Ascending aorta (tissue), 2 donors: ENCODE measurements at regions not wholly inside any gene's neighbourhood (a gene's known extent, or its start where the extent isn't known, plus 50 kb on each side); places are given as distances from the start of the nearest gene placed in this dataset.

Experiments
- DNase-seq, 2 donors: peaks; one replicate each; pipeline ENCODE4 v3.0.0-alpha.2; 2019; ENCODE audit warnings: low spot score in 2 of 2
- H3K27ac ChIP-seq, 2 donors: fragments of 200-600 bp; sonication (generic); one replicate each; pipeline ENCODE4 v1.5.1; 2016 to 2017; ENCODE audit warnings: mild to moderate bottlenecking in 1 of 2
- H3K27me3 ChIP-seq: fragments of 200-600 bp; sonication (generic); one replicate; pipeline ENCODE4 v1.5.1; 2017
- H3K36me3 ChIP-seq, 2 donors: fragments of 200-600 bp; sonication (generic); one replicate each; pipeline ENCODE4 v1.5.1; 2016
- H3K4me1 ChIP-seq, 2 donors: fragments of 200-600 bp; sonication (generic); one replicate each; pipeline ENCODE4 v1.5.1; 2016 to 2017; ENCODE audit warnings: mild to moderate bottlenecking in 1 of 2
- H3K4me3 ChIP-seq, 2 donors: fragments of 200-600 bp; sonication (generic); one replicate each; pipeline ENCODE4 v1.5.1; 2016 to 2017; ENCODE audit warnings: mild to moderate bottlenecking in 1 of 2
- H3K9me3 ChIP-seq, 2 donors: fragments of 200-600 bp; sonication (generic); one replicate each; pipeline ENCODE4 v1.5.1; 2016
- intact Hi-C: fragments of 100-400 bp; cut with DNase I; formaldehyde crosslinking; loops from one replicate; pipeline ENCODE4 v1.15.1; 2023
- TF ChIP-seq, protein P1 (sequence below), 3 experiments: fragments of 200-600 bp in 2 of 3; fragments of 450-650 bp in 1 of 3; sonication (generic) in 2 of 3; IDR thresholded peaks; one replicate each; pipeline ENCODE4 v1.5.1; 2016 to 2019; ENCODE audit warnings: antibody characterized with exemption in 3 of 3, mild to moderate bottlenecking in 1 of 3, moderate library complexity in 1 of 3

DNA sequence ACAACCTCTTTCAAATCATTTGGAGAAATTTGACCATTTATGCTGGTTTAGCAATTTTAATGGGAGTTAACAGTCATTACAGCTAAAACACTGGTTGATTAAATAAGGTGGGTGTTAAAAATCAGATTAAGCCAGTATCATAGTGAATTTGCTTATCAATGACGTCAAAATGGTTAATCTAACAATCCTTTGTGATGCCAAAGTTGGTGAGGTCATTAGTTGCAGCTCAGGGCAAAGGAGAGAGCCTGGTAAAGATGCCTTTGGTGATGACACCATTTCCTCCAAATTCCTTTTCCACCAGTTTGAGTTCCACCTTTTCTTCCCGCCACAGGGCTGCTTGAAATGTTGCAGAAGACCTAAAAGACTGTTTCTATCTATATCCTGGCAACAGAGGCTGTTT is 757.1 kb upstream of the PIK3C3 start:
- H3K36me3 ChIP-seq = no peaks in the 10 kb centered on the region
- DNase-seq = no peak
- TF ChIP-seq, protein P1, sequence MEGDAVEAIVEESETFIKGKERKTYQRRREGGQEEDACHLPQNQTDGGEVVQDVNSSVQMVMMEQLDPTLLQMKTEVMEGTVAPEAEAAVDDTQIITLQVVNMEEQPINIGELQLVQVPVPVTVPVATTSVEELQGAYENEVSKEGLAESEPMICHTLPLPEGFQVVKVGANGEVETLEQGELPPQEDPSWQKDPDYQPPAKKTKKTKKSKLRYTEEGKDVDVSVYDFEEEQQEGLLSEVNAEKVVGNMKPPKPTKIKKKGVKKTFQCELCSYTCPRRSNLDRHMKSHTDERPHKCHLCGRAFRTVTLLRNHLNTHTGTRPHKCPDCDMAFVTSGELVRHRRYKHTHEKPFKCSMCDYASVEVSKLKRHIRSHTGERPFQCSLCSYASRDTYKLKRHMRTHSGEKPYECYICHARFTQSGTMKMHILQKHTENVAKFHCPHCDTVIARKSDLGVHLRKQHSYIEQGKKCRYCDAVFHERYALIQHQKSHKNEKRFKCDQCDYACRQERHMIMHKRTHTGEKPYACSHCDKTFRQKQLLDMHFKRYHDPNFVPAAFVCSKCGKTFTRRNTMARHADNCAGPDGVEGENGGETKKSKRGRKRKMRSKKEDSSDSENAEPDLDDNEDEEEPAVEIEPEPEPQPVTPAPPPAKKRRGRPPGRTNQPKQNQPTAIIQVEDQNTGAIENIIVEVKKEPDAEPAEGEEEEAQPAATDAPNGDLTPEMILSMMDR (IDR thresholded peaks at IDR 0.05) = no peak
- intact Hi-C loops = no loop called here
- H3K27ac ChIP-seq = no peak overlapping the region
- no peaks in the 10 kb centered on the region for H3K27me3 ChIP-seq
- no peaks in the 10 kb centered on the region for H3K9me3 ChIP-seq
- no peaks in the 10 kb centered on the region for H3K4me1 ChIP-seq
- H3K4me3 ChIP-seq = no peak overlapping the region

- TF ChIP-seq, protein P1 (IDR thresholded peaks at IDR 0.05) = no peak
- no peak for DNase-seq
- intact Hi-C loops = no loop called here
- Histone ChIP-seq H3K36me3 (no peaks in the 10 kb centered on the region), H3K4me1 (no peaks in the 10 kb centered on the region), H3K27ac (no peak overlapping the region), H3K4me3 (no peak overlapping the region), H3K27me3 (no peaks in the 10 kb centered on the region), H3K9me3 (no peaks in the 10 kb centered on the region)
Measured at GRCh38 chr18:41170346-41170745, 784.7 kb upstream of the PIK3C3 start.

GRCh38 chr18:41165625-41166024 is 789.4 kb upstream of the PIK3C3 start:
- no peaks in the 10 kb centered on the region for H3K27me3 ChIP-seq
- no peak overlapping the region for H3K4me3 ChIP-seq
- H3K36me3 ChIP-seq = no peaks in the 10 kb centered on the region
- no peak overlapping the region for H3K27ac ChIP-seq
- H3K4me1 ChIP-seq = no peaks in the 10 kb centered on the region
- intact Hi-C loops = no loop called here
- DNase-seq = no peak
- H3K9me3 ChIP-seq = no peaks in the 10 kb centered on the region
- TF ChIP-seq, protein P1 (IDR thresholded peaks at IDR 0.05) = no peak

- H3K4me3 ChIP-seq = no peak overlapping the region
- intact Hi-C loops = no loop called here
Measured at GRCh38 chr18:41162781-41163180, 792.3 kb upstream of the PIK3C3 start.

GRCh38 chr18:41162191-41162590 is 792.8 kb upstream of the PIK3C3 start:
- Histone ChIP-seq H3K4me3 (no peak overlapping the region), H3K4me1 (no peaks in the 10 kb centered on the region), H3K9me3 (no peaks in the 10 kb centered on the region), H3K27me3 (no peaks in the 10 kb centered on the region), H3K27ac (no peak overlapping the region), H3K36me3 (no peaks in the 10 kb centered on the region)
- intact Hi-C loops = no loop called here
- DNase-seq = no peak
- TF ChIP-seq, protein P1 (IDR thresholded peaks at IDR 0.05) = no peak

More at GRCh38 chr18:41162781-41163180, 792.3 kb upstream of the PIK3C3 start:
- no peak for DNase-seq
- no peaks in the 10 kb centered on the region for H3K27me3 ChIP-seq
- TF ChIP-seq, protein P1 (IDR thresholded peaks at IDR 0.05) = no peak
- H3K27ac ChIP-seq = no peak overlapping the region
- no peaks in the 10 kb centered on the region for H3K9me3 ChIP-seq
- H3K4me1 ChIP-seq = no peaks in the 10 kb centered on the region
- H3K36me3 ChIP-seq = no peaks in the 10 kb centered on the region
